HG03565 (cell line): ENCODE measurements at regions not wholly inside any gene's neighbourhood (a gene's known extent, or its start where the extent isn't known, plus 50 kb on each side); places are given as distances from the start of the nearest gene placed in this dataset.
"Not testable (repeated sequence)": the region's sequence is repeated elsewhere in the genome, so short reads cannot be mapped to it uniquely, and the experiment has no call there.

Experiments
- ATAC-seq: cut with Tn5 transposase; IDR thresholded peaks from one replicate; pipeline ENCODE4 v1.9.1; 2021; ENCODE audit warnings: mild to moderate bottlenecking, moderate library complexity; ENCODE audit not compliant: unreplicated experiment

- no peak for ATAC-seq
These were observed 53.0 kb downstream of the ACTBL2 start for GRCh38 chr5:57429513-57430120.

GRCh38 chr5:57429021-57429420 lies 53.6 kb downstream of the ACTBL2 start:
- ATAC-seq, result not testable (repeated sequence)

- no peak for ATAC-seq
These were observed 59.6 kb downstream of the ACTBL2 start for GRCh38 chr5:57422993-57423392.

GRCh38 chr5:57422341-57422740 lies 60.3 kb downstream of the ACTBL2 start:
- no peak for ATAC-seq

- no peak for ATAC-seq
These were observed 61.8 kb downstream of the ACTBL2 start for GRCh38 chr5:57420801-57421200.

GRCh38 chr5:57417971-57418370 lies 64.6 kb downstream of the ACTBL2 start:
- no peak for ATAC-seq

GRCh38 chr5:57417320-57417719 lies 65.3 kb downstream of the ACTBL2 start:
- ATAC-seq, result no peak

- ATAC-seq, result no peak
These were observed 66.2 kb downstream of the ACTBL2 start for GRCh38 chr5:57416278-57416994.

- ATAC-seq, result no peak
These were observed 67.8 kb downstream of the ACTBL2 start for GRCh38 chr5:57414857-57415256.

- ATAC-seq, result no peak
These were observed 68.4 kb downstream of the ACTBL2 start for GRCh38 chr5:57414191-57414590.

GRCh38 chr5:57413145-57413544 lies 69.5 kb downstream of the ACTBL2 start:
- no peak for ATAC-seq

- ATAC-seq, result no peak
These were observed 69.9 kb downstream of the ACTBL2 start for GRCh38 chr5:57412680-57413079.

- ATAC-seq, result no peak
These were observed 70.6 kb downstream of the ACTBL2 start for GRCh38 chr5:57411982-57412381.

- no peak for ATAC-seq
These were observed 72.0 kb downstream of the ACTBL2 start for GRCh38 chr5:57410374-57411320.

- ATAC-seq, result no peak
These were observed 73.9 kb downstream of the ACTBL2 start for GRCh38 chr5:57408714-57409113.

GRCh38 chr5:57408285-57408684 lies 74.3 kb downstream of the ACTBL2 start:
- ATAC-seq, result no peak

GRCh38 chr5:57407391-57407790 lies 75.2 kb downstream of the ACTBL2 start:
- ATAC-seq, result no peak

GRCh38 chr5:57406641-57407040 lies 76.0 kb downstream of the ACTBL2 start:
- no peak for ATAC-seq

- ATAC-seq, result no peak
These were observed 76.6 kb downstream of the ACTBL2 start for GRCh38 chr5:57405984-57406383.

- ATAC-seq, result no peak
These were observed 79.8 kb downstream of the ACTBL2 start for GRCh38 chr5:57402761-57403160.

- ATAC-seq, result no peak
These were observed 80.3 kb downstream of the ACTBL2 start for GRCh38 chr5:57402348-57402747.
